HG03571 (cell line): ENCODE measurements at regions not wholly inside any gene's neighbourhood (a gene's known extent, or its start where the extent isn't known, plus 50 kb on each side); places are given as distances from the start of the nearest gene placed in this dataset.
"Not testable (repeated sequence)": the region's sequence is repeated elsewhere in the genome, so short reads cannot be mapped to it uniquely, and the experiment has no call there.

Source experiments
- ATAC-seq: cut with Tn5 transposase; IDR thresholded peaks from one replicate; pipeline ENCODE4 v1.9.1; 2021; ENCODE audit not compliant: unreplicated experiment

DNA sequence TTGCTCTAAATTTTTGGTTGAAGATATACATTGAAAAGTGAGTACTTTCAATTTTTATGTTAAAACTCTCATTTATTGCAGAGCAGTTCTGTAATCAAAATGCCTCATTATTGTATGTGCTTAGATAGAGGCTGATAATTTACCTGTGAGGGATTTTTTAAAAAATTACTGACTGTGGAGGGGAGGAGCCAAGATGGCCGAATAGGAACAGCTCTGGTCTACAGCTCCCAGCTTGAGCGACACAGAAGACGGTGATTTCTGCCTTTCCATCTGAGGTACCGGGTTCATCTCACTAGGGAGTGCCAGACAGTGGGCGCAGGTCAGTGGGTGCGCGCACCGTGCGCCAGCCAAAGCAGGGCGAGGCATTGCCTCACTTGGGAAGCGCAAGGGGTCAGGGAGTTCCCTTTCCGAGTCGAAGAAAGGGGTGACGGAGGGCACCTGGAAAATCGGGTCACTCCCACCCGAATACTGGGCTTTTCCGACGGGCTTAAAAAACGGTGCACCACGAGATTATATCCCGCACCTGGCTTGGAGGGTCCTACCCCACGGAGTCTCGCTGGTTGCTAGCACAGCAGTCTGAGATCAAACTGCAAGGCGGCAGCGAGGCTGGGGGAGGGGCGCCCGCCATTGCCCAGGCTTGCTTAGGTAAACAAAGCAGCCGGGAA lies 89.4 kb downstream of the DDX11 start:
- not testable (repeated sequence) for ATAC-seq

DNA sequence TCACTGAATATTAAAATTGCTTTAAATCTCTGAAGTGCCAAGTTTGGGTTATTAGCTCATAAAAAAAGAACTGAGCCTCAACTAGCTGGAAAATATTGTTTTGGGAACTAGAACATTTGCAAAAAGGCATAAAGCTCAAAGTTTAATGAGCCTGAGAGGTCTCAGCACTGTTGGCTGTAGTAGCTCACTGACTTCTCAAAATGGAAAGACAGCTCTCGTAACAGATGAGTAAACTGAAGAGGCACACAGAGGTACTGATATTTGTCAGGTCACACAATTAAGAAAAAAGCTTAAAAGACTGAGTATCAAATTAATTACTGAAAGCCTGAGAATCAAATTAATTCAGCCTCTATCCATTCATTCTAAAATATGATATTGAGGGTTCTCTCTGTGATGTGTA lies 100.6 kb downstream of the DDX11 start:
- ATAC-seq, result not testable (repeated sequence)

DNA sequence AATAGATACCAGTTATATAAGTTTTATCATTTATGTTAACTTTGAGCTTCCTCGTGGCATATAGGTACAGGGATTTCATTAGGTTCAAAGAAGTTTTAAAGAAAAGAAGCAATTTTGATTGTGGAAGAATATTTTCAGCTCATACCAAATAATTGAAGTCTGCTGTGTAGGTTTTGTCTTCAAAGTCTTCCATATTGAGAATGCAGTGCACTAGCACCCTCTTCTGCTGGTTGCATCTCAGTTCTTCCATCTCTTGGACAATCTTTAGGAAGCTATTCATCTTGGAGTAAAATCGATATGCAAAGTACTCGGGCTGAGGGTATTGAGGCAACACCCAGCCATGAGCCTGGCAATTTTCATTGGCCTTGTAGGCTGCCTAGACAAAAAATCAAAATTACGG lies 103.9 kb downstream of the DDX11 start:
- ATAC-seq, result not testable (repeated sequence)

DNA sequence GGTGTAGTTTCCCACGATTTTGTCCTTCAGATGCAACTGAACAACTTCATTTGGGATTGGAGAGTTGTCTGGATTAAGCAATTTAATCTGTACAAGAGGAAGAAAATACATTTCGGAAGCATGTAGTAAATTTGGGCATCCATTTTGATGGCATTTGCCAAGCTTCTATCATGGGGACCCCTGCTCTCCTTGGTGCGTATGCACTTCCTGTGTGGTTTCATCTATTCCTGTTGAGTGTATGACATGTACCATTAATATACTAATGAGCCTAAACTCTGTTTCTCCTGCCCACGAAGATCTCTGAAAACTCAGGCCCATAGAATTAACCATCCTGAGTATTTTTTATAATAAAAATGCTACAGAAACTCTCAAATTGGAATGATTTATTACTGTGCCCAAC lies 105.2 kb downstream of the DDX11 start:
- not testable (repeated sequence) for ATAC-seq

DNA sequence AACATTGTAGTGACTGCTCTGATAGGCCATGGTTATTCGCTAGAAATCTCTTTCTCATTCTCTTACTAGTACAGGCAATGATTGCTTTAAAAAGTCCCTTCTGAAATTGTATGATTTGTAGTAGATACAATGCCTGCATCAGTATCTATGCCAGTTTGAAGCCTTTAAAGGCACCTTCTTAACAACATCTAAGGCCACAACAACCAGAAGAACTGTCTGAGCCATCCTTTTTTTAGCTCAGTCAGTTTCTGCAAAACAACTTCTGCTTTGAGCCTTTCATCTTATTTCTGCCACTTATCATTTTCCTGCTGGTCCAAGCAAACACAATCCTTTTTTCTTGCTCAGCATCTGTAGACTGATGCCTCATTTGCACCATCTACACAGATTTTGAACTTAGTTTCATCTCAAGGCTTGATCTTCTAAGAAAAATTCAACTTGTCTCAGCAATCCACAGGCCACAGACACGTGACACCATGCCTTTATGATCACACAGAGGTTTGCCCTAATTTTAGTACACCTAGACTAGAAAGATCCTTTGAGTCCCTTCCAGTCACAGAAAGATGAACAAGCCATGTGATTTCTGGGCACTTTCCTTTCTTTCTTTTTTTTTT lies 106.1 kb downstream of the DDX11 start:
- not testable (repeated sequence) for ATAC-seq

DNA sequence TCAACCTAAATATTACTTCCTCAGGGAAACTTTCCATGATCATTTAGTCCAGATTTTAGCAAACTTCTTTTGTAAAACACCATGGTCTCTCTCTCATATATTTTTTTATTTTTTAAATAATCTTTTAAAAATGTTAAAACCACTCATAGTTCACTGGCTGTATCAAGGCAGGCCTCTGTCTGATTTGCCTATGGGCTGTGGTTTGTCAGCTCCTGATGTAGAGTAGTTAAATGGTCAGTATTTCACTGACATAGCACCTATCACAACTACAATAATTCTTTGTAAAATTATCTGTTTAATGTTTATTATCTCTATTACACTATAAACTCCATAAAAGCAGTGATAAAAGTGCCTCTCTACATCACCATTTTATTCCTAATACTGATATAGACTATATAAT lies 108.9 kb downstream of the DDX11 start:
- ATAC-seq, result not testable (repeated sequence)

DNA sequence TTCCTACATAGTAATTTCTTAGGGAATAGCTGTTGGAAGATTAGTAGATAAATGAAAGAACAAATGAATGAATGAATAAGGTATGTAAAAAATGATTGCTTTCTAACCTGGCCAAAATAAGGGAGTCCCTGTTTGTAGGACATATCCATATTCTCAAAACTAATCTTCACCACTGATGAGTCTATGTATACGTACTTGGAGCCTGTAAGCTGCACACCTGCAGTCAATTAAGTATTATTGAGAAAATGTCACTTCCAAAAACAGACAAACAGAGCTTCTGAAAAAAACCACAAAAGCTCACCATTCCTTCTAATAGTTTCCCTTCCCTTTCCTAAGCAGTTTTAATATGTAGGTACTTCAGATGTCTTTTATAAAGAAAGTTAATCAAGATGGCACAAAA lies 109.4 kb downstream of the DDX11 start:
- not testable (repeated sequence) for ATAC-seq

DNA sequence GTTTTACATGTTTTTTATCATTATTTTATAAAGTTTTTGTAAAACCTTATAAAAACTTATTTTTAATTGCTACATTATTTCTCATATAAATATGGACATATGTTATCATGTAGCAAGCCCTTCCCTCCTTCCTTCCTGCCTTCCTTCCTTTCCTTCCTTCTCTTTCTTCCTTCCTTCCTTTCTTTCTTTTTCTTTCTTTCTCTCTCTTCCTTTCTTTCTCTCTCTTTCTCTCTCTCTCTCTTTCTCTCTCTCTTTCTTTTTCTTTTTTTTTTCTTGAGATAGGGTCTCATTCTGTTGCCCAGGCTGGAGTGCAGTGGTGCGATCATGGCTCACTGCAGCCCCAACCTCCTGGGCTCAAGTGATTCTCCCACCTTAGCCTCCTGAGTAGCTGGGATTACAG lies 110.2 kb downstream of the DDX11 start:
- ATAC-seq, result not testable (repeated sequence)

DNA sequence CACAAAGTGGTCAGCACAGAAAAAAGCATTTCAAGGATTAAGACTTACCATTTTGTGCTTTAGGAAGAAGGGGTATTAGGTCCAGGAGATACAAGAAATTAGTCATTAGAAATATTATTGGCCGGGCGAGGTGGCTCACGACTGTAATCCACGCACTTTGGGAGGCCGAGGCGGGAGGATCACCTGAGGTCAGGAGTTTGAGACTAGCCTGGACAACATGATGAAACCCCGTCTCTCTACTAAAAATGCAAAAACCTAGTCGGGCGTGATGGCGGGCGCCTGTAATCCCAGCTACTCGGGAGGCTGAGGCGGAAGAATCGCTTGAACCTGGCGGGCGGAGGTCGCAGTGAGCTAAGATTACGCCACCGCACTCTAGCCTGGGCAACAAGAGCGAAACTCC lies 111.0 kb downstream of the DDX11 start:
- not testable (repeated sequence) for ATAC-seq

DNA sequence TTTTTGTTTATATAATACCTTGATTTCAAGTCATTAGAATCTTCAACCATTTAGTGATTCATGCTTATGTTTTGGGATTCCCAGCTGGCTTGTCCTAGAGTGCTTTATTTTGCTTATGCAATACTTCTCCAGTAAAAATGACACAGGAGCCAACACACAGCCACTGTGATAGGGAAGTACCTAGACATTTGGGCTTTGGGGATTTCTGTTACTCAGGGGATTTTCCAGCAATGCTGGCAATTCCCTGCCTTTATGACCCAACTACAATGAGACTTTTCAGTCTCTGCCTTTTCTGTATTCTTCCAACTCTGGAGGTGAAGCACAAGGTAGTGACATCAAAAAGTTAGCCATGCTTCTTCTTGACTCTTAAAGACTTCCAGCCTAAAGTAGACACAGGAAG lies 119.0 kb downstream of the DDX11 start:
- not testable (repeated sequence) for ATAC-seq

DNA sequence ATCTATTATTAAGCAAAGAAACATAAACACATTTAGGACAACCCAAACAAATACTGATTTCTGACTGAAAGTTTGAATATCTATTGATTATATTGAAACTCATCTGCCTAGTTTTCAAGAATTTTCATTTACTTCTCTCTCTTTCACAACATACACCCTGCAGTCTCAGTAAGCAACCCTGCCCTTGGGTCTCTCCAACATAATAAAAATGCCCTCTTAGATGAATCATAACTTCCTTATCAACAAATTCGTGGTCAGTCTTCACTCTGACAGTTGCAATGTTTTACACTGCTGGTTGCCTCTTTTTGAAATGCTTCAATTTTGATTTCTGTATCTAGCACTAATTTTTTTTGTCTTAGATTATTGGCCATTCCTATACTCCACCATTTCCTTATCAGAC lies 122.0 kb downstream of the DDX11 start:
- ATAC-seq, result not testable (repeated sequence)

DNA sequence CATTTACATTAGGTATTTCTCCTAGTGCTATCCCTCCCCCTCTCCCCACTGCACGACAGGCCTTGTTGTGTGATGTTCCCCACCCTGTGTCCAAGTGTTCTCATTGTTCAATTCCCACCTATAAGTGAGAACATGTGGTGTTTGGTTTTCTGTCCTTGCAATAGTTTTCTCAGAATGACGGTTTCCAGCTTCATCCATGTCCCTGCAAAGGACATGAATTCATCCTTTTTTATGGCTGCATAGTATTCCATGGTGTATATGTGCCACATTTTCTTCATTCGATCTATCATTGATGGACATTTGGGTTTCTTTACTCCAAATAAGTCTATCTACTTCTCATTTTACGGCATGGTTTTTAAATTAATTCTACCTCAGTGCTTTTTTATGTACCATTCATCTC lies 125.8 kb downstream of the DDX11 start:
- ATAC-seq, result not testable (repeated sequence)

DNA sequence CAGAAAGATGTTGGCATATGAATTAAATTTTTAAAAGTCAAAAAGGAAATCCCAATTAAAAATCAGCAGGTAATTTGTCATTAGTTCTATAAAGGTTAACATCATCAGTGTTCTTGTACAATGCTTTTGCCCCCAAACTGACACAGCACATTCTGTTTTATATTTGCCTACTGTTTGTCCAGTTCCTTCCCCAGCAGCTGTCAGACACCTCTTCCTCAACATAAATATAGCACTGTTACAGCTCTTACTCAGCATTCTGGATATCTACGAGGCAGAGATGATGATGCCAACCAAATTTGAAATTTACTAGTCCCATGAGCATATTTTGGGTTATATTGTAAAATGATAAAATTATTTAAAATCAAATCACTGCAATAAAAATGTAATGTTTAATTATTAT lies 124.6 kb downstream of the SINHCAF start:
- ATAC-seq, result no peak

DNA sequence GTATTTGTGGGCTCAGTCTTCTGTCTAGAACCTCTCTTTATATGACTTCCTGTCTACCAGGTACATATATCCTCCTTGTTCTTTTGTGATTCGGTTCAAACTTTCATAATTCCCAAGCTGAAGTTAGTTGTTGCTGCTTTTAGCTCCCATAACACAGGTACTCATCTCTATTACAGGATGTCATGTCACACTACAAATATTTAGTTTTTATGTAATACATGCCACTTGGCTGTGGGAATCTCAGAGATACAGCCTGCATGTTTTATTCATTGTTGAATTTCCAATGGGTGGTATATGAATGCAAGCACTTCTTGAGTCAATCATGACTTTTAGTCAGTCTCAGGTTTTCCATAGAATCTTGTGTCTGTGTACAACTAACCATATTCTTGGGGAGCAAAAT lies 122.7 kb downstream of the SINHCAF start:
- no peak for ATAC-seq

DNA sequence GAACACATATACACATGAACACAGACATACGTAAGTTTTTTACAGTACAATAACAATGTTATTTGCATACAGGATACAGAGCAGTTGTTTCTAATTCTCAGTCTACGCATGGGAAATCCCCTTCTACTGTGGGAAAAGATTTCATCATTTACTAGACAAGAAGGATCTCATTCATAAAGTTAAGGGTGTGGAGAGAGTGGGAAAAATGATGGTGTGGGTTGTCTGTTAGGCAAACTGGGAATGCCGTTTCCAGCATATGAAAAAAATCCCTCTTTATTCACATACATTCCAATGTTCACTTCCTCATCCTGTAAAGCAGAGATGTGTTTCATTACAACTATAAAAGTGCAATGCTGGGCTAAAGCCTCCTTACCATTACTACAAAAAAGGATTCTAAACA lies 120.9 kb downstream of the SINHCAF start:
- peak; percentile 94 for ATAC-seq

DNA sequence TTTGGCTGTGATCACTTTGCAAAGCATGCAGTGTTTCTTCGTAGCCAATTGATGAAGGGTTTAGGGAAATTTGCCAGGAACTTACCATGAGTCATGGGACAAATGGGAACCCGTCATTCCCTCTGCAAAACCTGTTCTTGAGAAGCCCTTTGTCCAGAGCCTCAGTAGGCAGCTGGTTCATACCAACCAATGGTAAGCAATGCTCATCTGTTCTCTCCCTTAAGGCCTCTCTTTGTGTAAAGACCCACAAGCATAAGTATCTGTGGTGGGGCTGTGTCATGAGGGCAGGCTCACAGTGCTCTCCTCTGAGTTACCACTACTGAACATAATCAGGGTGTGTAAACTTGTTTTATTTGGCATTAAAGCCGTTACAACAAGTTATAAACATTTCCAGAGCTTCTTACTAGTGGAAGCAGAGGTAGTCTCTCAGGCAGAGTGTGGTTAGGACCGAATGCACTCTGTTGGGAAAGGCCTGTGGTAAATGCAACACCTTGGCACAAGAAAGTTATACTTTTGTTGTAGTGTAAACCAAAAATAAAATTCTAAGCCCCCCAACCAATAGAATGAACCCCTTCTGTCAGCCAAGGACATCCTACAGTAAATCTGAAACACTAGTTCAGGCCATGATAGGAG lies 119.8 kb downstream of the SINHCAF start:
- ATAC-seq, result no peak

DNA sequence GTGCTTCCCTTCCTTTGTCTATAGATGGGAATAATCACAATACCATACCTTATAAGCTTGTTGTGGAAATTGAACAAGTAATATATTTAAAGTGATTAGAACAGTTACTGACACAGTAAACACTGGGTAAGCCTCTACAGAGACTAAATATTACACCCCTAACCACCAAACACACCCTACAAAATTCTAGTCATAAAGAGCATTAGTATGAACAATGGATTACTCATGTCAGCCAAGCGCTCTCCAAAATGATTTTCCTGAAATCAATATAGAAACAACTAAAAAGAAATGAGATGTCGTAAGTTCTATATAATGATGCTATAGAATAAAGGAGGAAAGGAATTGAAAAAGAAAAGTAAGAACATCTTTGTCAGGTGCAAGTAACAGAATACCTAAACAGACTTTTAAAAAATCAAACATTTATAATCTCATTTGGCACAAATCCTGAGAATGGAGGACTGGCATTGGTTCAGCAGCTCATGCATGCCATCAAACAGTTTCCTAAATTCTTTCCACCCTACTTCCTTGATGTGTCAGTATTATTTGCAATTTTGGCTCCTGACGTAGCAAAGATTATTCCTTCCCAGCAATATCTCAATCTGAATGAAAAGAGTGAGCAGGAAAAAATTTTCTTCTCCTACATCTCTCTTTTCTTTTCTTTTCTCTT lies 118.0 kb downstream of the SINHCAF start:
- no peak for ATAC-seq

DNA sequence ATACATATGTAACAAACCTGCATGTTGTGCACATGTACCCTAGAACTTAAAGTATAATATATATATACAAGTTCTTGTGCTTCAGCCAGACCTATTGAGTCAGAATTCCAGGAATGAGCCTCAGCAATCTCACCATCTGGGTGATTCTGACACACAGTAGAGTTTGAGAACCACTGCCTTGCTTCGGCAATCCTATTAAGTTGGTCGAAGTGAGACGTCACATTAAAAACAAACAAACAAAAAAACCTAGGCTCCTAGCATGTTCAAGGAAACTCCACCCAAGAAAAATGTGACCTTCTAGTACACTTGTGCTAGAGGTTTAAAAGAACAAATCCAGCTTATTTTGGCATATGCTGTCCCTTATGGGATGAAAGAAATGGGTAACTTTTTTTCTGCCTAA lies 115.8 kb downstream of the SINHCAF start:
- ATAC-seq, result no peak

DNA sequence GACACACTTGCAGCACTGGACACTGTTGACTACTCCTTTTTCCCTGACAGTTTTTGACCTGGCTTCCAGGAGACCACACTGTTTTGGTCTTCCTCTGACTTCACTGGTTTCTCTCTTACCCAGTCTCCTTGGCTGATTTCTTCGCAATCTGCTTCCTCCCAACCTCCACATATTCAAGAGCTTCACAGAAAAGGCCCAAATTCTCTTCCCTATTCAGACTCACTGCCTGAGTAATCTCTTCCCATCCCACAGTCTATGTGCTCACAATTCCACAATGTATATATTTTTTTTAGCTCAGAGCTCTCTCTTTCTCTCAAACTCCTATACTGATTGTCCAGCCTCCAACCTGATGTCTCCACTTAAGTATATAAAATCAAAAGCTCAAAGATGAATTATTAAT lies 115.4 kb downstream of the SINHCAF start:
- ATAC-seq, result no peak

DNA sequence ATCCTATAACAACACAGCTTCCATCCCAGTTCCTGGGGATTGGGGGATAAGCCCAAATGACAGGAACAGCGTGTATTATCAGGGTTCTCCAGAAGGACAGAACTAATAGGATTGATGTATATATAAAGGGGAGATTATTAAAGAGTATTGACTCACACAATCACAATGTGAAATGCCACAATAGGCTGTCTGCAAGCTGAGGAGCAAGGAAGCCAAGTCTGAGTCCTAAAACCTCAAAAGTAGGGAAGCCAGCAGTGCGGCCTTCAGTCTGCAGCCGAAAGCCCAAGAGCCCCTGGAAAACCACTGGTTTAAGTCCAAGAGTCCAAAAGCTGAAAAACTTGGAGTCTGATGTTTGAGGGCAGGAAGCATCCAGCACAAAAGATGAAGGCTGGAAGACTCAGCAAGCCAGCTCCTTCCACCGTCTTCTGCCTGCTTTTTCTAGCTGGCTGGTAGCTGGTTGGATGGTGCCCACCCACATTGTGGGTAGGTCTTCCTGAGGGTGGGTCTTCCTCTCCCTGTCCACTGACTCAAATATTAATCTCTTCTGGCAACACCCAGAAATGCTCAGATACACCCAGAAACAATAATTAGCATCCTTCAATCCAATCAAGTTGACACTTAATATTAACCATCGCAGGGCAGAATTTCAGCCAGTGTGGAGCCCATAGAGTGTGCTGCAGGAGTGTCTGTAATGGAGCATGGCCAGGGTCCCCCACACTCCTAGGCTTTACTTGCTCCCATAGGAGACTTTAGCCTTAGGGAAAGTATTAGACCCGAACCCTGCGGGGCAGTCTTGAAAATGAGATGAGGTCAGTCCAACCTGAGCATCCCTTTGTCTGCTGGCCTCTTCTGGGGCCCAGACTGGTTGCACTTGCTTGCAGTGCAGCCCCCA lies 111.1 kb downstream of the SINHCAF start:
- no peak for ATAC-seq
